ENCODE measurements at regions not wholly inside any gene's neighbourhood (a gene's known extent, or its start where the extent isn't known, plus 50 kb on each side); places are given as distances from the start of the nearest gene placed in this dataset.

- Histone ChIP-seq H3K27ac (ENCODE audit: low read depth, low read length) (no peak overlapping the region), H3K27me3 (ENCODE audit: control insufficient read depth, insufficient read depth, low read length) (no peaks in the 10 kb centered on the region), H3K9me3 (ENCODE audit: control insufficient read depth, insufficient read depth, low read length) (peaks cover 6% of the 10 kb centered on the region; the same call in 1 of the 2 replicates), H3K4me3 (ENCODE audit: low read depth, low read length) (no peak overlapping the region)
- TF ChIP-seq, protein P1, sequence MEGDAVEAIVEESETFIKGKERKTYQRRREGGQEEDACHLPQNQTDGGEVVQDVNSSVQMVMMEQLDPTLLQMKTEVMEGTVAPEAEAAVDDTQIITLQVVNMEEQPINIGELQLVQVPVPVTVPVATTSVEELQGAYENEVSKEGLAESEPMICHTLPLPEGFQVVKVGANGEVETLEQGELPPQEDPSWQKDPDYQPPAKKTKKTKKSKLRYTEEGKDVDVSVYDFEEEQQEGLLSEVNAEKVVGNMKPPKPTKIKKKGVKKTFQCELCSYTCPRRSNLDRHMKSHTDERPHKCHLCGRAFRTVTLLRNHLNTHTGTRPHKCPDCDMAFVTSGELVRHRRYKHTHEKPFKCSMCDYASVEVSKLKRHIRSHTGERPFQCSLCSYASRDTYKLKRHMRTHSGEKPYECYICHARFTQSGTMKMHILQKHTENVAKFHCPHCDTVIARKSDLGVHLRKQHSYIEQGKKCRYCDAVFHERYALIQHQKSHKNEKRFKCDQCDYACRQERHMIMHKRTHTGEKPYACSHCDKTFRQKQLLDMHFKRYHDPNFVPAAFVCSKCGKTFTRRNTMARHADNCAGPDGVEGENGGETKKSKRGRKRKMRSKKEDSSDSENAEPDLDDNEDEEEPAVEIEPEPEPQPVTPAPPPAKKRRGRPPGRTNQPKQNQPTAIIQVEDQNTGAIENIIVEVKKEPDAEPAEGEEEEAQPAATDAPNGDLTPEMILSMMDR (IDR thresholded peaks at IDR 0.05; ENCODE audit: low read depth, low read length): no peak
- DNase-seq (ENCODE audit: low read depth, low spot score): no peak
- ChIA-PET CTCF (interaction anchor here (1.5 kb wide), 1 partner anchor 138 kb away, joined by 4 read pairs; no protein-coding TSS in a partner anchor), POLR2A (no interaction called here)
These were observed 206.5 kb downstream of the AEBP2 start for GRCh38 chr12:19645823-19646222.

DNA sequence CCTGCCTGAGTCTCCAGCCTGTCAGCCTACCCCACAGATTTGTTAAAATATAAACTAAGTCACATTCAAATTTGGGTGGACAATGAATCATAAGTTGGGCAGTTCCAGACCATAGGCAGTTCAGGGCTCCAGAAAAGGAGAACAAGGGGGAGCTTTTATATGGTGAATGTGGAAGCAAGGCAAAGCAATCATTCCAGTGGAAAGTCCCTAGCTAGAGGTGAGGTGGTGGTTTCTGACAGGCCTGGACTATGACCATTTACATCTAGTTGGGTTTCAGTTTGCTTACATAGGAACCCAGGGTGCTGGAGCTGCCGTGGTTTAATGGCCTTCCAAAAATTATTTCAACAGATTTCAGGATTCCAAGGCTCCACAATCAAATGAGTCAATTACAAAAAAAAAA, 207.3 kb downstream of the AEBP2 start:
- Histone ChIP-seq H3K27me3 (ENCODE audit: control insufficient read depth, insufficient read depth, low read length) (no peaks in the 10 kb centered on the region), H3K9me3 (ENCODE audit: control insufficient read depth, insufficient read depth, low read length) (peaks cover 6% of the 10 kb centered on the region; the same call in 1 of the 2 replicates), H3K27ac (ENCODE audit: low read depth, low read length) (no peak overlapping the region), H3K4me3 (ENCODE audit: low read depth, low read length) (no peak overlapping the region)
- ChIA-PET POLR2A (no interaction called here), CTCF (no interaction called here)
- DNase-seq (ENCODE audit: low read depth, low spot score): no peak
- TF ChIP-seq, protein P1 (IDR thresholded peaks at IDR 0.05; ENCODE audit: low read depth, low read length): no peak

DNA sequence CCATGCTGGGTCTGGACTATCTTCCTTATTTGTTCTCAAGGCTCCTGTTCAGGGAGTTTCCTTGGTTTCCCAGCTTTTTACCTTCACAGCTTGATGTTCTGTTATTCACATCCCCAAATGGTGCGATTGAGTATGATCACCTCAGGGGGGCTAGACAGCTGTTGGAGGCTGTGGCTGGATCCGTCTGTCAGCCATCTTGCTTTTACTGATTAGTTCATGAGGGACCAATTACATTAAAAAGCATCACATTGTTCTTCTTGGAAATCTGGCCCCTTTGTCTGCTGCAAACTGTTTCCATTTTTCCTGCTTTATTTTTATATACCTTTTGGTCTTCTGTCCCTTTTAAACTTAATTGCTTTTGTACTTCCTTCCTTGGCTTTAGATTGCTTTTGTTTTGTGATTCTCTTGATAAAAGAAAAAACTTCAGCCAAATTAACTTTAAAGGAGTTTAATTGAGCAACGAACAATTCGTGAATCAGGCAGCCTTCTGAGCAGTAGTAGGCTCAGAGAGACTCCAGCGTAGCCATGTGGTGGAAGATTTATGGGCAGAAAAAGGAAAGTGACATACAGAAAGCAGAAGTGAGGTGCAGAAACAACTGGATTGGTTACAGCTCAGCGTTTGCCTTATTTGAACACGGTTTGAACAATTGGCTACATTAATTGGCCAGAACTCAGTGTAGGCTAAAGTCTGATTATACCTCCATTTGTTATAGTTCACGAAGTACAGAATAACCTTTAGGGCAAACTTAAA, 208.7 kb downstream of the AEBP2 start:
- H3K27ac ChIP-seq (ENCODE audit: low read depth, low read length): no peak overlapping the region
- no peaks in the 10 kb centered on the region for H3K27me3 ChIP-seq (ENCODE audit: control insufficient read depth, insufficient read depth, low read length)
- peaks cover 6% of the 10 kb centered on the region; the same call in 1 of the 2 replicates for H3K9me3 ChIP-seq (ENCODE audit: control insufficient read depth, insufficient read depth, low read length)
- no peak overlapping the region for H3K4me3 ChIP-seq (ENCODE audit: low read depth, low read length)
- ChIA-PET POLR2A (no interaction called here), CTCF (no interaction called here)
- TF ChIP-seq, protein P1 (IDR thresholded peaks at IDR 0.05; ENCODE audit: low read depth, low read length): no peak
- no peak for DNase-seq (ENCODE audit: low read depth, low spot score)

DNA sequence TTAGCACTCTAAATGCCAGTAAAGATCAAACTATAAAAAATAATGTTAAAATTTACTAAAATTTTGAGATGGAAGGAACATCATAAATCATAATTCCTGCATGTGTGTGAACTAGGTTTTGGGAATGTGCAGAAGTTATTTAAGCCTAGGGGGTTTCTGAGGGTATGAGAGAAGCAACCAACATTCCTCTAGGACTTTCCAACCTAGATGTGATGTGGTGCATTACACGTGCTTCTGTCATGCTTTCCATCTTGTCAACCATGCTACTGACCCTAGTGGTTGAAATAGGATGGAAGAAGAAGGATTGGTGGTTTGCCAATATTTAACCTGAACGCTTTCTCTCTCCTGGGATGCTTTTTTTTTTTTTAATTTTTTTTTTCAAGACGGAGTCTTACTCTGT, 209.3 kb downstream of the AEBP2 start:
- TF ChIP-seq, protein P1 (IDR thresholded peaks at IDR 0.05; ENCODE audit: low read depth, low read length): no peak
- H3K27me3 ChIP-seq (ENCODE audit: control insufficient read depth, insufficient read depth, low read length): no peaks in the 10 kb centered on the region
- no peak for DNase-seq (ENCODE audit: low read depth, low spot score)
- peaks cover 6% of the 10 kb centered on the region; the same call in 1 of the 2 replicates for H3K9me3 ChIP-seq (ENCODE audit: control insufficient read depth, insufficient read depth, low read length)
- ChIA-PET POLR2A (no interaction called here), CTCF (no interaction called here)
- no peak overlapping the region for H3K4me3 ChIP-seq (ENCODE audit: low read depth, low read length)
- H3K27ac ChIP-seq (ENCODE audit: low read depth, low read length): no peak overlapping the region

DNA sequence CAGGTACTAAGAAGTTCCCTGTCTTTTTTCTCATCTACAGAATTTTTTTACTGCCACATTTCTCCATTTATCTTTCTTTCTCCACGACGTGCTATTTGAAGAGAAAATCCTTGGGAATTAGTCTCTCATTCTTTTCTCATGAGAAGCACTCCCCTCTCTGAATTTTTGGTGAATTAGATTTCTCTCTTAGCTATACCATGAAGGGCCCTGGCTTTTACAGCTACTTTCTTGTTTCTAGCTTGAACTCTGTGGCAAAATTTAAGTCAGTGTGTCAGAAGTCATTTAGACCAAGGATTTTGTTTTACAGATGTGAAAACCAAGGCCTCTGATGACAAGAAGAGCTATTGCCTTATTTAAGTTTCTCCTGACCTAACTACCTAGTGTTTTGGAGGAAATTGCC, 213.1 kb downstream of the AEBP2 start:
- Histone ChIP-seq H3K27me3 (ENCODE audit: control insufficient read depth, insufficient read depth, low read length) (no peaks in the 10 kb centered on the region), H3K9me3 (ENCODE audit: control insufficient read depth, insufficient read depth, low read length) (no peaks in the 10 kb centered on the region), H3K27ac (ENCODE audit: low read depth, low read length) (no peak overlapping the region), H3K4me3 (ENCODE audit: low read depth, low read length) (no peak overlapping the region)
- TF ChIP-seq, protein P1 (IDR thresholded peaks at IDR 0.05; ENCODE audit: low read depth, low read length): no peak
- POLR2A ChIA-PET: no interaction called here
- DNase-seq (ENCODE audit: low read depth, low spot score): no peak
- CTCF ChIA-PET: interaction anchor here (0.6 to 1.8 kb wide), 3 partner anchors 9 to 743 kb away, joined by 3 to 15 read pairs (median 3); no protein-coding TSS in a partner anchor
